Right lobe of liver (tissue), 6 donors: ENCODE measurements at regions not wholly inside any gene's neighbourhood (a gene's known extent, or its start where the extent isn't known, plus 50 kb on each side); places are given as distances from the start of the nearest gene placed in this dataset.

Experiments used
- ATAC-seq, 4 donors: fragments of 200-7000 bp; cut with Tn5 transposase; one replicate each; pipeline ENCODE4 v1.9.1; 2020; ENCODE audit warnings: mild to moderate bottlenecking in 4 of 4, moderate library complexity in 4 of 4
- DNase-seq, 3 donors: peaks; one replicate each; pipeline ENCODE4 v3.0.0-alpha.2; 2020
- H3K27ac ChIP-seq, 3 donors: fragments of 200-600 bp; one replicate each; pipeline ENCODE4 v1.8.0; 2022
- H3K27me3 ChIP-seq, 2 donors: fragments of 200-600 bp; one replicate each; pipeline ENCODE4 v1.8.0; 2022
- H3K36me3 ChIP-seq, 4 donors: fragments of 200-600 bp; sonication (generic) in 1 of 4; one replicate each; pipeline versions ENCODE4 v1.5.1 to v1.8.0; 2017 to 2022; ENCODE audit warnings: control low read depth in 1 of 4
- H3K4me1 ChIP-seq, 4 donors: fragments of 200-600 bp; sonication (generic) in 1 of 4; one replicate each; pipeline versions ENCODE4 v1.5.1 to v1.8.0; 2017 to 2022; ENCODE audit warnings: control low read depth in 1 of 4
- H3K4me3 ChIP-seq, 3 donors: fragments of 200-600 bp; one replicate each; pipeline ENCODE4 v1.8.0; 2022
- H3K9me3 ChIP-seq, 4 donors: fragments of 200-600 bp; sonication (generic) in 1 of 4; one replicate each; pipeline versions ENCODE4 v1.5.1 to v1.8.0; 2017 to 2022; ENCODE audit warnings: control low read depth in 1 of 4
- POLR2A ChIP-seq: fragments of 450-650 bp; IDR thresholded peaks from one replicate; pipeline ENCODE4 v1.6.1; 2017; ENCODE audit warnings: antibody characterized with exemption, mild to moderate bottlenecking
- WGBS: methylation state at CpG from one replicate; pipeline ENCODE4 v1.1.6; 2018; ENCODE audit warnings: low coverage, low lambda C conversion rate; ENCODE audit not compliant: insufficient coverage; ENCODE audit errors: missing lambda C conversion rate; 5-methylcytosine and 5-hydroxymethylcytosine counted together
- intact Hi-C, 2 donors: fragments of 100-400 bp; cut with DNase I; formaldehyde crosslinking; loops; one replicate each; pipeline versions ENCODE4 v1.11.2 to v1.14.1; 2022
- TF ChIP-seq, protein P1 (sequence below), 4 donors: fragments of 200-600 bp in 3 of 4; fragments of 450-650 bp in 1 of 4; IDR thresholded peaks; one replicate each; pipeline versions ENCODE4 v1.5.1 to v1.8.0; 2016 to 2022; ENCODE audit warnings: antibody characterized with exemption in 4 of 4, mild to moderate bottlenecking in 2 of 4
- donor health status: DM: no; HTN: yes; CAD: no.
- donor health status: DM: no; HTN: no; CAD: no.
- donor health status: DM: no; HTN: no; CAD: no.
- donor health status: DM: no; HTN: yes; CAD: no.
- donor health status: DM: no; HTN: yes; CAD: no.

DNA sequence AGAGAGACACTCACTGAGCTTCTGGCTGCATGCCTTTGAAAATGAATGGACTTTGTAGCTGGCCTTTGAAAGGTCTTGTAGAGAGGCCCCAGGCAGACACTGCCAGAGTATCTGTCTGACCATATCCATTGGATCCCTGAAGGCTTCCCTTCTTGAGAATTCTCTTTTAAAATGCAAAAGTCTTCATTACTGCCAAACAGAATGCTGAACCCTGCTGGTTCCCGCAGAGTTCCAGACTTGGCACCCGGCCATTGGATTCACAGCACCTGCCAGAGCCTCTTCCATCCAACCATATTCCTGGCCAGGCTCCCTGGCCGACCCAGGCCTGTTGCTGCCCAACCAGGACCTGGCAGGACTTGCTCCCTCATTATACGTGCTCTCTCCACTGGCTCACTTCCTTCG is 182.5 kb downstream of the GXYLT1 start:
- peak in 1 of 3 donors; percentile 20 for DNase-seq
- H3K4me3 ChIP-seq: no peak overlapping the region

DNA sequence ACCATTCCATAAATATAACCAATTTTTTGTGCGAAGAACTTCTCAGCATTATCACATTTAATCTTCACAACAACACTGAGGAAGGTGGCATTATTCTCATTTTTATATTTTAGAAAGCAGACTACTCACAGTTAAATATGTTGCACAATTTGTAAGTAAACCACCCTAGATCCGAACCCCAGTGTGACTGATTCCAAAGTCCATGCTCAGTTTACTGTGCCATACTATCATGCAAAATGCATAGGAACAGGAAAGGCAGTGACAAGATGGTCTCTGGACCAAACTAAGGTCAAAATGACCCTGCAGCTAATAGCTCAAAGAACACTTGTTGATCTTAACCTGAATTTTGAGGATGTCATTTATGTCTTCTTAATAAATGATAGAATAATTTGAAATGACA is 185.4 kb downstream of the GXYLT1 start:
- no peaks in the 10 kb centered on the region for H3K9me3 ChIP-seq

More for the DNA sequence above, 182.5 kb downstream of the GXYLT1 start:
- H3K27me3 ChIP-seq: no peaks in the 10 kb centered on the region
- H3K36me3 ChIP-seq: no peaks in the 10 kb centered on the region
- peak in 2 of 4 donors; percentile 38 to 65 for ATAC-seq
- H3K27ac ChIP-seq: no peak overlapping the region
- intact Hi-C loops: no loop called here
- H3K9me3 ChIP-seq: no peaks in the 10 kb centered on the region
- no peaks in the 10 kb centered on the region for H3K4me1 ChIP-seq
- WGBS: 49% methylated on average over 5 of the region's 5 CpGs
- TF ChIP-seq, protein P1, sequence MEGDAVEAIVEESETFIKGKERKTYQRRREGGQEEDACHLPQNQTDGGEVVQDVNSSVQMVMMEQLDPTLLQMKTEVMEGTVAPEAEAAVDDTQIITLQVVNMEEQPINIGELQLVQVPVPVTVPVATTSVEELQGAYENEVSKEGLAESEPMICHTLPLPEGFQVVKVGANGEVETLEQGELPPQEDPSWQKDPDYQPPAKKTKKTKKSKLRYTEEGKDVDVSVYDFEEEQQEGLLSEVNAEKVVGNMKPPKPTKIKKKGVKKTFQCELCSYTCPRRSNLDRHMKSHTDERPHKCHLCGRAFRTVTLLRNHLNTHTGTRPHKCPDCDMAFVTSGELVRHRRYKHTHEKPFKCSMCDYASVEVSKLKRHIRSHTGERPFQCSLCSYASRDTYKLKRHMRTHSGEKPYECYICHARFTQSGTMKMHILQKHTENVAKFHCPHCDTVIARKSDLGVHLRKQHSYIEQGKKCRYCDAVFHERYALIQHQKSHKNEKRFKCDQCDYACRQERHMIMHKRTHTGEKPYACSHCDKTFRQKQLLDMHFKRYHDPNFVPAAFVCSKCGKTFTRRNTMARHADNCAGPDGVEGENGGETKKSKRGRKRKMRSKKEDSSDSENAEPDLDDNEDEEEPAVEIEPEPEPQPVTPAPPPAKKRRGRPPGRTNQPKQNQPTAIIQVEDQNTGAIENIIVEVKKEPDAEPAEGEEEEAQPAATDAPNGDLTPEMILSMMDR (IDR thresholded peaks at IDR 0.05): no peak
- TF ChIP-seq POLR2A: no peak

GRCh38 chr12:41956353-41956752 is 188.3 kb downstream of the GXYLT1 start:
- no peak for DNase-seq
- TF ChIP-seq, protein P1 (IDR thresholded peaks at IDR 0.05): no peak
- no peak for TF ChIP-seq POLR2A
- 88% methylated on average over 2 of the region's 2 CpGs for WGBS

More for the DNA sequence above, 185.4 kb downstream of the GXYLT1 start:
- 45% methylated on average over 2 of the region's 2 CpGs for WGBS
- Histone ChIP-seq H3K36me3 (no peaks in the 10 kb centered on the region), H3K4me1 (no peaks in the 10 kb centered on the region), H3K4me3 (no peak overlapping the region), H3K27me3 (no peaks in the 10 kb centered on the region), H3K27ac (no peak overlapping the region)
- intact Hi-C loops: no loop called here
- no peak for TF ChIP-seq POLR2A
- TF ChIP-seq, protein P1 (IDR thresholded peaks at IDR 0.05): no peak
- no peak for ATAC-seq
- DNase-seq: no peak

GRCh38 chr12:41950455-41950854 is 194.2 kb downstream of the GXYLT1 start:
- Histone ChIP-seq H3K36me3 (no peaks in the 10 kb centered on the region), H3K9me3 (no peaks in the 10 kb centered on the region), H3K4me1 (no peaks in the 10 kb centered on the region), H3K4me3 (no peak overlapping the region), H3K27me3 (no peaks in the 10 kb centered on the region), H3K27ac (no peak overlapping the region)
- DNase-seq (no peak), ATAC-seq (no peak)
- TF ChIP-seq, protein P1 (IDR thresholded peaks at IDR 0.05): no peak
- no peak for TF ChIP-seq POLR2A
- intact Hi-C loops: no loop called here
- WGBS: 19% methylated on average over 1 of the region's 1 CpG

More at GRCh38 chr12:41956353-41956752, 188.3 kb downstream of the GXYLT1 start:
- intact Hi-C loops: no loop called here
- ATAC-seq: no peak
- Histone ChIP-seq H3K4me1 (no peaks in the 10 kb centered on the region), H3K9me3 (no peaks in the 10 kb centered on the region), H3K27me3 (no peaks in the 10 kb centered on the region), H3K36me3 (no peaks in the 10 kb centered on the region), H3K27ac (no peak overlapping the region), H3K4me3 (no peak overlapping the region)

DNA sequence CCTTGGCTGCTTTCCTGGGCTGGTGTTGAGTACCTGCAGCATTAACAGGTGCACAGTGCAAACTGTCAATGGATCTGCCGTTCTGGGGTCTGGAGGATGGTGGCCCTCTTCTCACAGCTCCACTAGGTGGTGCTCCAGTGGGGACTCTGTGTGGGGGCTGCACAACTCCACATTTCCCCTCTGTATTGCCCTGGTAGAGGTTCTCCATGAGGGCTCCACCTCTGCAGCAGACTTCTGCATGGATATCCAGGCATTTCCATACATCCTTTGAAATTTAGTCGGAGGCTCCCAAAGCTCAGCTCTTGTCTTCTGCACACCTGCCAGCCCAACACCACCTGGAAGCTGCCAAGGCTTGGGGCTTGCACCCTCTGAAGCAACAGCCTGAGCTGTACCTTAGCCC is 198.6 kb downstream of the GXYLT1 start:
- Histone ChIP-seq H3K27me3 (no peaks in the 10 kb centered on the region), H3K27ac (no peak overlapping the region), H3K4me1 (no peaks in the 10 kb centered on the region), H3K36me3 (no peaks in the 10 kb centered on the region), H3K4me3 (no peak overlapping the region), H3K9me3 (no peaks in the 10 kb centered on the region)
- DNase-seq (no peak), ATAC-seq (no peak)
- WGBS: 60% methylated on average over 1 of the region's 2 CpGs
- no peak for TF ChIP-seq POLR2A
- TF ChIP-seq, protein P1 (IDR thresholded peaks at IDR 0.05): no peak
- intact Hi-C loops: no loop called here
